Breast epithelium (tissue), 4 donors: ENCODE measurements at regions not wholly inside any gene's neighbourhood (a gene's known extent, or its start where the extent isn't known, plus 50 kb on each side); places are given as distances from the start of the nearest gene placed in this dataset.

Experiments
- DNase-seq, 2 donors: peaks; one replicate each; pipeline ENCODE4 v3.0.0-alpha.2; 2019; ENCODE audit warnings: low spot score in 2 of 2
- H3K27ac ChIP-seq, 2 donors: fragments of 200-600 bp; sonication (generic) in 1 of 2; one replicate each; pipeline ENCODE4 v1.5.1; 2016 to 2019; ENCODE audit warnings: mild to moderate bottlenecking in 1 of 2
- H3K27me3 ChIP-seq, 2 donors: fragments of 200-600 bp; sonication (generic) in 1 of 2; one replicate each; pipeline versions ENCODE4 v1.5.1 to v1.6.0; 2017 to 2019; ENCODE audit warnings: control low read depth in 1 of 2, mild to moderate bottlenecking in 1 of 2
- H3K36me3 ChIP-seq: fragments of 200-600 bp; one replicate; pipeline ENCODE4 v1.5.1; 2019
- H3K4me1 ChIP-seq, 2 donors: fragments of 200-600 bp; sonication (generic); one replicate each; pipeline ENCODE4 v1.5.1; 2016 to 2019; ENCODE audit warnings: control low read depth in 1 of 2
- H3K4me3 ChIP-seq, 3 donors: fragments of 200-600 bp; sonication (generic); 1 replicate in 2 of 3; 2 replicates in 1 of 3; pipeline ENCODE4 v1.5.1; 2016 to 2019; ENCODE audit warnings: mild to moderate bottlenecking in 3 of 3, moderate library complexity in 2 of 3
- H3K9me3 ChIP-seq, 2 donors: fragments of 200-600 bp; sonication (generic) in 1 of 2; one replicate each; pipeline ENCODE4 v1.5.1; 2016 to 2019; ENCODE audit warnings: control low read depth in 1 of 2
- POLR2A ChIP-seq: fragments of 450-650 bp; IDR thresholded peaks from one replicate; pipeline ENCODE4 v1.6.1; 2016; ENCODE audit warnings: antibody characterized with exemption, mild to moderate bottlenecking, moderate library complexity
- POLR2AphosphoS5 ChIP-seq, 3 donors: sonication (generic); formaldehyde crosslinking; IDR thresholded peaks; one replicate each; pipeline ENCODE4 v1.6.1; 2017; ENCODE audit warnings: antibody characterized with exemption in 3 of 3
- intact Hi-C: fragments of 100-400 bp; cut with DNase I; formaldehyde crosslinking; loops from one replicate; pipeline ENCODE4 v1.15.1; 2023; ENCODE audit warnings: low total_unique reads
- TF ChIP-seq, protein P1 (sequence below), 3 donors: fragments of 450-650 bp; IDR thresholded peaks; one replicate each; pipeline ENCODE4 v1.5.1; 2016 to 2017; ENCODE audit warnings: antibody characterized with exemption in 3 of 3, mild to moderate bottlenecking in 3 of 3, moderate library complexity in 3 of 3

DNA sequence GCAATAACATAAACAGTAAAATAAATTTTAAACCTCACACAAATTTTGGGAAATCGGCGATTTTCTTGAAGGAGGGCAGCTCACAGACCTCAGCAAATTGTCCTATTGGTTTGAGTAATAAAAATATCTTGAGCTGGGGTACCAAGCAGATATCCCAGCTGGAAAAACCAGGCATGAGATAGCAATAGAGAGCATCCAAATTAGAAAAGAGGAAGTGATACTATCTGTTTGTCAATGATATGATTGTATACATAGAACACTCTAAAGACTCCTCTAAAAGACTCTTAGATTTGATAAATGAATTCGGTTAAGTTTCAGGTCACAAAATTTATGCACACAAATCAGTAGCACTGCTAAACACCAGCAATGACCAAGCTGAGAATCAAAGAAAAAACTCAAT, 90.5 kb upstream of the ACTRT1 start:
- no peak for DNase-seq
- no peak overlapping the region for H3K4me3 ChIP-seq
- no peak overlapping the region for H3K27ac ChIP-seq
- no peaks in the 10 kb centered on the region for H3K4me1 ChIP-seq
- TF ChIP-seq, protein P1, sequence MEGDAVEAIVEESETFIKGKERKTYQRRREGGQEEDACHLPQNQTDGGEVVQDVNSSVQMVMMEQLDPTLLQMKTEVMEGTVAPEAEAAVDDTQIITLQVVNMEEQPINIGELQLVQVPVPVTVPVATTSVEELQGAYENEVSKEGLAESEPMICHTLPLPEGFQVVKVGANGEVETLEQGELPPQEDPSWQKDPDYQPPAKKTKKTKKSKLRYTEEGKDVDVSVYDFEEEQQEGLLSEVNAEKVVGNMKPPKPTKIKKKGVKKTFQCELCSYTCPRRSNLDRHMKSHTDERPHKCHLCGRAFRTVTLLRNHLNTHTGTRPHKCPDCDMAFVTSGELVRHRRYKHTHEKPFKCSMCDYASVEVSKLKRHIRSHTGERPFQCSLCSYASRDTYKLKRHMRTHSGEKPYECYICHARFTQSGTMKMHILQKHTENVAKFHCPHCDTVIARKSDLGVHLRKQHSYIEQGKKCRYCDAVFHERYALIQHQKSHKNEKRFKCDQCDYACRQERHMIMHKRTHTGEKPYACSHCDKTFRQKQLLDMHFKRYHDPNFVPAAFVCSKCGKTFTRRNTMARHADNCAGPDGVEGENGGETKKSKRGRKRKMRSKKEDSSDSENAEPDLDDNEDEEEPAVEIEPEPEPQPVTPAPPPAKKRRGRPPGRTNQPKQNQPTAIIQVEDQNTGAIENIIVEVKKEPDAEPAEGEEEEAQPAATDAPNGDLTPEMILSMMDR (IDR thresholded peaks at IDR 0.05), result no peak
- TF ChIP-seq POLR2AphosphoS5 (IDR thresholded peaks at IDR 0.05), result no peak
- no peak for TF ChIP-seq POLR2A
- no peaks in the 10 kb centered on the region for H3K36me3 ChIP-seq
- no peaks in the 10 kb centered on the region for H3K9me3 ChIP-seq
- intact Hi-C loops, result no loop called here
- H3K27me3 ChIP-seq, result no peaks in the 10 kb centered on the region

GRCh38 chrX:128106630-128107029, 54.4 kb upstream of the ACTRT1 start:
- no peak for DNase-seq
- Histone ChIP-seq H3K36me3 (no peaks in the 10 kb centered on the region), H3K9me3 (no peaks in the 10 kb centered on the region), H3K4me3 (no peak overlapping the region), H3K4me1 (no peaks in the 10 kb centered on the region), H3K27me3 (no peaks in the 10 kb centered on the region), H3K27ac (no peak overlapping the region)
- TF ChIP-seq POLR2AphosphoS5 (IDR thresholded peaks at IDR 0.05), result no peak
- intact Hi-C loops, result no loop called here

DNA sequence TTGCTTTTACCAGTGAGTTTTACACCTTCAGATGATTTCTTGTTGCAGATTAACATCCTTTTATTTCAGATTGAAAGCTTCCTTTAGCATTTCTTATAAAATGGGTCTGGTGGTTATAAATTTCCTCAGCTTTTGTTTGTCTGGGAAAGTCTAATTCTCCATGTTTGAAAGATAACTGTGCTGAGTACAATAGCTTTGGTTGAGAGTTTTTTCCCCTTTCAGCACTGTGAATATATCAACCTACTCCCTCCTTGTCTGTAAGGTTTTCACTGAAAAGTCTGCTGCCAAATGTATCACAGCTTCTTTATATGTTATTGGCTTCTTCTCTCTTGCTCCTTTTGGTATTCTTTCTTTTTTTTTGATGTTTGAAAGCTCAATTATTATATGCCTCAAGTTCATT, 53.5 kb upstream of the ACTRT1 start:
- intact Hi-C loops, result no loop called here
- H3K4me1 ChIP-seq, result no peaks in the 10 kb centered on the region
- no peak for TF ChIP-seq POLR2A
- no peak for TF ChIP-seq POLR2AphosphoS5 (IDR thresholded peaks at IDR 0.05)
- TF ChIP-seq, protein P1 (IDR thresholded peaks at IDR 0.05), result no peak
- no peaks in the 10 kb centered on the region for H3K36me3 ChIP-seq
- no peak overlapping the region for H3K27ac ChIP-seq
- DNase-seq, result no peak
- H3K4me3 ChIP-seq, result no peak overlapping the region
- H3K27me3 ChIP-seq, result no peaks in the 10 kb centered on the region
- H3K9me3 ChIP-seq, result no peaks in the 10 kb centered on the region
